GM10266 (cell line): ENCODE measurements at regions not wholly inside any gene's neighbourhood (a gene's known extent, or its start where the extent isn't known, plus 50 kb on each side); places are given as distances from the start of the nearest gene placed in this dataset.

Experiments used
- DNase-seq: peaks from one replicate; pipeline ENCODE4 v3.0.0; 2012; ENCODE audit errors: extremely low spot score
- TF ChIP-seq, protein P1 (sequence below): IDR thresholded peaks from 2 replicates; pipeline ENCODE4 v1.5.1; 2012; ENCODE audit warnings: mild to moderate bottlenecking, low read depth; ENCODE audit not compliant: control insufficient read depth, insufficient read depth; ENCODE audit errors: missing control alignments

DNA sequence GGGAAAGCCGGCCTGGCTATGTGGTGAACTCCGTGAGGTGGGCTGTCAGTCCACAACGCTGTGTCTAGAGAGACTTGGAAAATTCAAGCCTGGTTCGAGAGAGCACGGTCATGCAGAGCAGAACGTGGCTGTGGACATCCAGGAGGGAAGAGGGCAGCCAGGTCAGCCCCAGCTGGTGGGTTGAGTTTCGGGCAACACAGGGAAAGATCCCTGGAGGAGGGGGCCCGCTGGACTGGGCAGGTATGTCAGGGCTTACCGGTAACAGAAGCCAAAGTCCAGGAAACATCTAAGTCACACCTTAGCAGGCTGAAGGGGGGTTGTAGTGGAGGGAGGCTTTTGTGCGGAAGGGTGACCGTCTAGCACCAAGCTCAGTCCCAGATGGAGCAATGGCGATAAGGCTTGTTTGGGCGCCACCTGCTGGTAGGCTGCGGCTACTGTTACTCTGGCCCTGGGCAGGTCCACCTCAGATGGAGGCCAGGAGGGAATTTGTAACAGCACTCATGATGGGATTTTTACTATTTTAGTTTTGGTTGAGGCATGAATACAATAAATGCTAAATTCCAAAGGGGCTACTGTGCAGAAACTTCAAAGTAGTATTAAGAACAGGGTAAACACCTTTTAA is 143.3 kb upstream of the ZNF644 start:
- DNase-seq: peak; percentile 75
- TF ChIP-seq, protein P1, sequence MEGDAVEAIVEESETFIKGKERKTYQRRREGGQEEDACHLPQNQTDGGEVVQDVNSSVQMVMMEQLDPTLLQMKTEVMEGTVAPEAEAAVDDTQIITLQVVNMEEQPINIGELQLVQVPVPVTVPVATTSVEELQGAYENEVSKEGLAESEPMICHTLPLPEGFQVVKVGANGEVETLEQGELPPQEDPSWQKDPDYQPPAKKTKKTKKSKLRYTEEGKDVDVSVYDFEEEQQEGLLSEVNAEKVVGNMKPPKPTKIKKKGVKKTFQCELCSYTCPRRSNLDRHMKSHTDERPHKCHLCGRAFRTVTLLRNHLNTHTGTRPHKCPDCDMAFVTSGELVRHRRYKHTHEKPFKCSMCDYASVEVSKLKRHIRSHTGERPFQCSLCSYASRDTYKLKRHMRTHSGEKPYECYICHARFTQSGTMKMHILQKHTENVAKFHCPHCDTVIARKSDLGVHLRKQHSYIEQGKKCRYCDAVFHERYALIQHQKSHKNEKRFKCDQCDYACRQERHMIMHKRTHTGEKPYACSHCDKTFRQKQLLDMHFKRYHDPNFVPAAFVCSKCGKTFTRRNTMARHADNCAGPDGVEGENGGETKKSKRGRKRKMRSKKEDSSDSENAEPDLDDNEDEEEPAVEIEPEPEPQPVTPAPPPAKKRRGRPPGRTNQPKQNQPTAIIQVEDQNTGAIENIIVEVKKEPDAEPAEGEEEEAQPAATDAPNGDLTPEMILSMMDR: peak; percentile 98

DNA sequence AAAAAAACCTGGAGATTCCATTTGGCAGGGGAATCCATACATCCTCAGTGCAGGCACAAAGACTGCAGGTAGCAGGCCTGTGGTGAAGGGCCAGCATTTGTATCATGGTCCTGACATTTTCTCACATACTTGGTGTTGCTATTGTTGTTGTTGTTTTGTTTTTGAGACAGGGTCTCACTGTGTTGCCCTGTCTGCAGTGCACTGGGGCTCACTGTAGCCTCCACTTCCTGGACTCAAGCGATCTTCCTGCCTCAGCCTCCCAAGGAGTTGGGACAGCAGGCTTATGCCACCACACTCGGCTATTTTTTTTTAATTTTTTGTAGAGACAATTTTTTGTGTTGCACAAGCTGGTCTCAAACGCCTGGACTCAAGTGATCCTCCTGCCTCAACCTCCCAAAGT is 140.8 kb upstream of the ZNF644 start:
- TF ChIP-seq, protein P1: no peak
- DNase-seq: no peak

DNA sequence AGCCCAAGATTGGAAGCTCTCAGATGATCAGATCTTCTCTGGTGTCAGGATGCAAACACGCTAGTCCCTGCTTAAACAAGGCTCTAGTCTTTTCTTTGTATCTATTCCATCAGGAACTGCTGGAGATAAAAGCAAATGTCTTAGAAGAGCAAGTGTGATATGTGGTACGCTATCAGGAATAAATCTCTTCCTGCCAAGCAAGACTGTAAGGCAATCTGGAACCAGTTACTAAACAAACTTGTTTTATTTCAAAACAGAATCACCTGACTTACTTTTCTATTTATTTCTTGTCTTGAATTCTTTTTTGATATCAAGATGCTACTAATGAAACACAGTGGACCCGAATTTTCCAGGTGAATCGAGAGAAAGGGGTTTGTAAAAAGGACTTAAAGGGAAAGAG is 139.9 kb upstream of the ZNF644 start:
- no peak for DNase-seq
- TF ChIP-seq, protein P1: no peak

- DNase-seq: no peak
- TF ChIP-seq, protein P1: no peak
Measured at GRCh38 chr1:91161166-91161565, 139.3 kb upstream of the ZNF644 start.

- DNase-seq: no peak
- TF ChIP-seq, protein P1: no peak
Measured at GRCh38 chr1:91160363-91161075, 138.7 kb upstream of the ZNF644 start.

DNA sequence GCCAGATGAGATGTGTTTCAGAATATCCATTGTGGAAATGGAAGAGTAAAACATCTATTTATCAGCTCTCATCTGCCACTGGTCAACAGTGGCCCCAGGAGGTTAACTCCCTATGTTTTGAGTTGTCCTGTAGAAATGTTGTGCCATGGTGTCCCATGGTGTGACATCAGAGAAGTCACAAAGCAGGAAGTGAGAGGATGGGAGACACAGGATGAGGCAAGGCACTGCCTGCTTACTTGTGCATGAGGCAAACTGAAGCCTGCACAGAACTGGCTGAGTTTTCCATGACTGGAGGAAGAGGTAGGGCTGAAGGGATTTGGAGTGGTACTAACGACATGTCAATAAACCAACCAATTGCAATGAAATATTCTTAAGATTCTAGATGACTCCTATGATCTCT is 131.5 kb upstream of the ZNF644 start:
- no peak for DNase-seq
- TF ChIP-seq, protein P1: no peak

GRCh38 chr1:91152331-91152730 is 130.5 kb upstream of the ZNF644 start:
- TF ChIP-seq, protein P1: no peak
- DNase-seq: no peak
